Neuronal stem cell (in vitro differentiated cells): ENCODE measurements at regions not wholly inside any gene's neighbourhood (a gene's known extent, or its start where the extent isn't known, plus 50 kb on each side); places are given as distances from the start of the nearest gene placed in this dataset.

ENCODE experiments used
- DNase-seq: peaks from one replicate; pipeline ENCODE4 v3.0.0-alpha.2; 2013; ENCODE audit warnings: low spot score
- H2AFZ ChIP-seq: one replicate; pipeline ENCODE4 v1.6.1; 2013; ENCODE audit warnings: mild to moderate bottlenecking, low read length, inconsistent platforms
- H2AK5ac ChIP-seq: 2 replicates; pipeline ENCODE4 v1.6.1; 2013; ENCODE audit warnings: low read depth, mild to moderate bottlenecking, inconsistent platforms, low read length, moderate library complexity, mixed read lengths
- H2BK120ac ChIP-seq: 2 replicates; pipeline ENCODE4 v1.6.1; 2013; ENCODE audit warnings: low read depth, mild to moderate bottlenecking, inconsistent platforms, low read length, moderate library complexity, mixed read lengths
- H2BK12ac ChIP-seq: one replicate; pipeline ENCODE4 v1.6.1; 2013; ENCODE audit warnings: low read length, inconsistent platforms
- H2BK15ac ChIP-seq: 2 replicates; pipeline ENCODE4 v1.6.1; 2013; ENCODE audit warnings: mild to moderate bottlenecking, low read length, inconsistent platforms, mixed read lengths
- H2BK5ac ChIP-seq: one replicate; pipeline ENCODE4 v1.6.1; 2013; ENCODE audit warnings: inconsistent platforms, mild to moderate bottlenecking, low read length, moderate library complexity
- H3K14ac ChIP-seq: one replicate; pipeline ENCODE4 v1.6.1; 2013; ENCODE audit warnings: low read length, inconsistent platforms
- H3K18ac ChIP-seq: 2 replicates; pipeline ENCODE4 v1.6.1; 2013; ENCODE audit warnings: low read length, inconsistent platforms
- H3K23ac ChIP-seq: 2 replicates; pipeline ENCODE4 v1.6.1; 2013; ENCODE audit warnings: low read depth, mild to moderate bottlenecking, mixed read lengths, low read length, inconsistent platforms; ENCODE audit not compliant: poor library complexity
- H3K27ac ChIP-seq: replicated peaks from 3 replicates; pipeline ENCODE4 v1.5.1; 2013; ENCODE audit warnings: low read length, inconsistent platforms
- H3K27me3 ChIP-seq, 3 experiments: 2 replicates each; pipeline ENCODE4 v1.6.1; 2013; ENCODE audit warnings: low read length in 3 of 3, mild to moderate bottlenecking in 2 of 3, inconsistent platforms in 1 of 3, low read depth in 1 of 3, mixed read lengths in 1 of 3, moderate library complexity in 1 of 3; ENCODE audit not compliant: control insufficient read depth in 3 of 3, insufficient read depth in 3 of 3
- H3K36me3 ChIP-seq, 2 donors: replicated peaks in 1 of 2; 2 replicates each; pipeline ENCODE4 v1.6.1; 2013; ENCODE audit warnings: low read length in 2 of 2; ENCODE audit not compliant: control insufficient read depth in 2 of 2, insufficient read depth in 2 of 2
- H3K4ac ChIP-seq: 2 replicates; pipeline ENCODE4 v1.6.1; 2013; ENCODE audit warnings: inconsistent platforms, mild to moderate bottlenecking, low read length, moderate library complexity
- H3K4me1 ChIP-seq, 2 donors: 1 replicate in 1 of 2; 2 replicates in 1 of 2; pipeline ENCODE4 v1.6.1; 2013; ENCODE audit warnings: low read length in 2 of 2, low read depth in 1 of 2; ENCODE audit not compliant: control insufficient read depth in 2 of 2, insufficient read depth in 1 of 2
- H3K4me2 ChIP-seq: one replicate; pipeline ENCODE4 v1.6.1; 2013; ENCODE audit warnings: mild to moderate bottlenecking, low read length, inconsistent platforms; ENCODE audit not compliant: insufficient read depth, poor library complexity, severe bottlenecking
- H3K4me3 ChIP-seq, 2 donors: 2 replicates each; pipeline ENCODE4 v1.5.1; 2013; ENCODE audit warnings: low read length in 2 of 2, mild to moderate bottlenecking in 2 of 2, inconsistent platforms in 1 of 2, moderate library complexity in 1 of 2
- H3K79me1 ChIP-seq: one replicate; pipeline ENCODE4 v1.6.1; 2013; ENCODE audit warnings: low read depth, mild to moderate bottlenecking, inconsistent platforms, low read length, moderate library complexity
- H3K9ac ChIP-seq: one replicate; pipeline ENCODE4 v1.6.1; 2013; ENCODE audit warnings: mild to moderate bottlenecking, low read depth, low read length, inconsistent platforms; ENCODE audit not compliant: poor library complexity
- H3K9me3 ChIP-seq, 2 donors: replicated peaks in 1 of 2; 2 replicates each; pipeline versions ENCODE3 to v1.6.1; 2013; ENCODE audit warnings: low read length in 2 of 2, mild to moderate bottlenecking in 2 of 2, inconsistent platforms in 1 of 2, low read depth in 1 of 2, mixed read lengths in 1 of 2, moderate library complexity in 1 of 2; ENCODE audit not compliant: control insufficient read depth in 2 of 2, insufficient read depth in 1 of 2
- H4K8ac ChIP-seq: one replicate; pipeline ENCODE4 v1.6.1; 2013; ENCODE audit warnings: low read depth, mild to moderate bottlenecking, inconsistent platforms, low read length, moderate library complexity
- H4K91ac ChIP-seq: one replicate; pipeline ENCODE4 v1.6.1; 2013; ENCODE audit warnings: low read length, low read depth, mild to moderate bottlenecking, inconsistent platforms; ENCODE audit not compliant: poor library complexity
- WGBS, 2 donors: extraction: QIAGEN DNeasy Blood & Tissue Kit; methylation state at CpG; one replicate each; pipeline ENCODE4 v1.1.7; 2013; ENCODE audit warnings: missing lambda C conversion rate in 2 of 2, mixed read lengths in 1 of 2; ENCODE audit not compliant: insufficient read length in 2 of 2, insufficient replicate concordance in 1 of 2; ENCODE audit errors: extremely low coverage in 2 of 2; 5-methylcytosine and 5-hydroxymethylcytosine counted together

DNA sequence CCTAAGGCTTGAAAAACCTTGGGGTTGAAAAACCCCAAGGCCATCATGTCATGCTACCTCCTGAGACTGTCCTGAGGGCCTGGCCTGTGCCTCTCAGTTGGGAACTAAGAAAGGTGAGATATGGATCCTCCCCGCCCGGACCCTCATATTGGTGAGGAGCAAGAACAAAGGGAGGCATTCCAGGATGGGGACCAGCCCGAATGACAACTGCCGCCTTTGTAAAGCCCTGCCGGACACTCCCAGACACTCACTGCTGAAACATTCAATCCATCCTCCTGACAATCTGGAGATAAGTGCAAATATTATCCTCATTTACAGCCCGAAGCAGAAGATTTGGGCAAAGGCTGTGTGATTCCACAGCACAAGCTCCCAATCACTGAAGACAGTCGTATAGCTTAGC is 298.3 kb downstream of the NSG2 start:
- Histone ChIP-seq H3K4me1 (peaks cover 0 to 2% of the 10 kb centered on the region in 2 donors), H2BK5ac (no peak overlapping the region), H3K4me2 (no peak overlapping the region), H3K79me1 (no peaks in the 10 kb centered on the region), H2BK15ac (no peak overlapping the region), H2AFZ (no peak overlapping the region), H2AK5ac (no peak overlapping the region), H3K9me3 (no peaks in the 10 kb centered on the region), H4K91ac (no peak overlapping the region), H3K27ac (no peak overlapping the region), H3K4ac (no peak overlapping the region), H2BK120ac (no peak overlapping the region), H3K4me3 (no peak overlapping the region), H3K14ac (no peak overlapping the region), H2BK12ac (no peak overlapping the region), H3K27me3 (peaks cover 0 to 3% (median 0%) of the 10 kb centered on the region in 3 experiments), H4K8ac (no peak overlapping the region), H3K36me3 (no peaks in the 10 kb centered on the region), H3K18ac (no peak overlapping the region), H3K9ac (no peak overlapping the region), H3K23ac (no peak overlapping the region)
- no peak for DNase-seq
- WGBS, 2 donors = no CpG with 5 or more reads among the region's 7 CpGs

DNA sequence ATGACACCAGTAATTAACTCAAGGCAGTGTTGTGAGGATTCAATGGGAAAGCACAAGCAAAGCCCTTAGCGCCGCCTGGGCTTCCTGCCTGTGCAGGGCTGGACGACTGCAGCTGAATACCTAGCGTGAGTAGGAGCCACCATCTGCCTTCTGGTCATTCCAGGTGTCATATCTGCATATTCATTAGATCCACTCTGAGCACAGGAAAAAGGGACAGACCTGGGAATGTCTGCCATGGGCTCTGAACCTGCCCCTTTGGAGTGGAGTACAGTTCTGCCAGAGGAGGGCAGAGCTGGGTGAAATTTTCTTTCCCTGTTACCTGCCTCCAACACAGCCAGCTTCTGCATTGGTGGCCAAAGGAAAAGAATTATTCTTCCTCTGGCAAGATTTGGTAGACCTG is 298.8 kb downstream of the NSG2 start:
- no peak overlapping the region for H2AK5ac ChIP-seq
- peaks cover 0 to 2% of the 10 kb centered on the region in 2 donors for H3K4me1 ChIP-seq
- no peak for DNase-seq
- no peaks in the 10 kb centered on the region for H3K79me1 ChIP-seq
- no peak overlapping the region for H2AFZ ChIP-seq
- no peak overlapping the region for H3K4ac ChIP-seq
- H3K14ac ChIP-seq = no peak overlapping the region
- no peak overlapping the region for H3K23ac ChIP-seq
- no peak overlapping the region for H2BK5ac ChIP-seq
- no peaks in the 10 kb centered on the region for H3K27me3 ChIP-seq
- H3K9ac ChIP-seq = no peak overlapping the region
- H2BK12ac ChIP-seq = no peak overlapping the region
- H3K27ac ChIP-seq = no peak overlapping the region
- H3K36me3 ChIP-seq = no peaks in the 10 kb centered on the region
- H3K18ac ChIP-seq = no peak overlapping the region
- H2BK120ac ChIP-seq = no peak overlapping the region
- no peak overlapping the region for H4K91ac ChIP-seq
- H3K4me3 ChIP-seq = no peak overlapping the region
- H3K4me2 ChIP-seq = no peak overlapping the region
- H2BK15ac ChIP-seq = no peak overlapping the region
- H3K9me3 ChIP-seq = no peaks in the 10 kb centered on the region
- no peak overlapping the region for H4K8ac ChIP-seq
- WGBS, 2 donors = no CpG with 5 or more reads among the region's 4 CpGs

- Histone ChIP-seq H3K4me1 (peaks cover 0 to 2% of the 10 kb centered on the region in 2 donors), H3K27me3 (no peaks in the 10 kb centered on the region), H2BK5ac (no peak overlapping the region), H3K4me3 (no peak overlapping the region), H3K9me3 (no peaks in the 10 kb centered on the region), H2BK120ac (no peak overlapping the region), H3K23ac (no peak overlapping the region), H3K9ac (no peak overlapping the region), H3K18ac (no peak overlapping the region), H3K36me3 (no peaks in the 10 kb centered on the region), H2AK5ac (no peak overlapping the region), H4K8ac (no peak overlapping the region), H3K14ac (no peak overlapping the region), H3K4ac (no peak overlapping the region), H3K27ac (no peak overlapping the region), H3K4me2 (no peak overlapping the region), H2BK12ac (no peak overlapping the region), H4K91ac (no peak overlapping the region), H2BK15ac (no peak overlapping the region), H2AFZ (no peak overlapping the region), H3K79me1 (no peaks in the 10 kb centered on the region)
- DNase-seq = no peak
- WGBS, 2 donors = 100% methylated on average over 1 of the region's 1 CpG; no CpG with 5 or more reads in 1 of the 2 donors
These were observed 301.7 kb downstream of the NSG2 start for GRCh38 chr5:174347183-174347582.

DNA sequence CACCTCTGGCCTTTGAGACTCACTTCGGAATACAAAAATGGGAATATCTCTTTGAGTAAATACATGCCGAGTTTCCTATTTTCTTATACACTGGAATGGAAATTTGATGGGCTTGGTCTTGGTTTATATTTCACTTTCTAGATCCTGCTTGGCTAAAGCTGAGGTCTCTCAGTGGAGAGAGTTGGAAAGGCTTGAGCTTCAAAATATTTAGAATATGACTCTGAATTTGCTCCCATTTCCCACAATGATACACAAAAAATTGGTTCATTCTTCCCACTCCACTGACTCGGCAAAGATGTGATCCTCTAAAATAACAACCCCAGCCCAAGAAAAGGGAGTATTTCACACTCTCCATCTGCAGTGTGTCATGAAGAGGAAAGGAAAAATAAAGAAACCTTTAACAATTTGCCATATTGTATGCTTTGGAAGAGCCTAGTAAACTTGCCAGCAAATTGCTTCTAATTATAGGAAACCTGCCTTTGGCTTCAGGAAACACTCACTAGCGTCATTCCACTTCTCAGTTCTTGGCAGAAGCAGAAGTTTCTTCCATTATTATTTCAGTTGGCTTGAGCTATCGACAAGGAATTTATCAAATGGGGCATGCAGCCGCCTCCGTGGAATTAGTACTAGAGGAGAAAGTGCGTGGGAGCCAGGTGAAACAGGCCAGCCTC is 302.9 kb downstream of the NSG2 start:
- Histone ChIP-seq H3K14ac (no peak overlapping the region), H4K91ac (no peak overlapping the region), H3K4me2 (no peak overlapping the region), H3K23ac (no peak overlapping the region), H3K9ac (no peak overlapping the region), H2BK120ac (no peak overlapping the region), H3K9me3 (no peaks in the 10 kb centered on the region), H2AFZ (no peak overlapping the region), H3K79me1 (no peaks in the 10 kb centered on the region), H4K8ac (no peak overlapping the region), H3K36me3 (no peaks in the 10 kb centered on the region), H2BK15ac (no peak overlapping the region), H3K4ac (no peak overlapping the region), H3K18ac (no peak overlapping the region), H3K27me3 (no peaks in the 10 kb centered on the region), H2BK5ac (no peak overlapping the region), H3K4me3 (no peak overlapping the region), H3K27ac (no peak overlapping the region), H3K4me1 (peaks cover 0 to 2% of the 10 kb centered on the region in 2 donors), H2AK5ac (no peak overlapping the region), H2BK12ac (no peak overlapping the region)
- WGBS, 2 donors = no CpG with 5 or more reads among the region's 8 CpGs
- DNase-seq = no peak
